ENCODE measurements at regions not wholly inside any gene's neighbourhood (a gene's known extent, or its start where the extent isn't known, plus 50 kb on each side); places are given as distances from the start of the nearest gene placed in this dataset.
"Not testable (repeated sequence)": the region's sequence is repeated elsewhere in the genome, so short reads cannot be mapped to it uniquely, and the experiment has no call there.

DNA sequence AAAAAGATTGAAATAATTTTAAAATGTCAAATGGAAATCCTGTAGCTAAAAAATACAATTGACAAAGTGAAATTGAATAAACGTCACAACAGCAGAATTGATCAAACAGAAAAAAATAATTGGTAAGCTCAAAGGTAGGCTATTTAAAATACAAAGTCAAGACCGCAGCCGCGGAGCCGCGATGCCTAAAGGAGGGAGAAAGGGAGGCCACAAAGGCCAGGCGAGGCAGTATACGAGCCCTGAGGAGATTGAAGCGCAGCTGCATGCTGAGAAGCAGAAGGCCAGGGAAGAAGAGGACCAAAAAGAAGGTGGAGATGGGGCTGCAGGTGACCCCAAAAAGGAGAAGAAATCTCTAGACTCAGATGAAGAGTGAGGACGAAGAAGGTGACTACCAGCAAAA is 1068.5 kb upstream of the COX7C start:
- Mint-ChIP-seq H3K9me3 (peaks cover 19% of the 10 kb centered on the region), H3K27me3 (ENCODE audit: low read depth, poor library complexity) (peaks cover 5% of the 10 kb centered on the region), H3K4me3 (no peak overlapping the region), H3K27ac (peak overlapping the region; percentile 87), H3K4me1 (no peaks in the 10 kb centered on the region), H3K36me3 (ENCODE audit: low read depth) (no peaks in the 10 kb centered on the region)
- TF ChIP-seq, protein P1, sequence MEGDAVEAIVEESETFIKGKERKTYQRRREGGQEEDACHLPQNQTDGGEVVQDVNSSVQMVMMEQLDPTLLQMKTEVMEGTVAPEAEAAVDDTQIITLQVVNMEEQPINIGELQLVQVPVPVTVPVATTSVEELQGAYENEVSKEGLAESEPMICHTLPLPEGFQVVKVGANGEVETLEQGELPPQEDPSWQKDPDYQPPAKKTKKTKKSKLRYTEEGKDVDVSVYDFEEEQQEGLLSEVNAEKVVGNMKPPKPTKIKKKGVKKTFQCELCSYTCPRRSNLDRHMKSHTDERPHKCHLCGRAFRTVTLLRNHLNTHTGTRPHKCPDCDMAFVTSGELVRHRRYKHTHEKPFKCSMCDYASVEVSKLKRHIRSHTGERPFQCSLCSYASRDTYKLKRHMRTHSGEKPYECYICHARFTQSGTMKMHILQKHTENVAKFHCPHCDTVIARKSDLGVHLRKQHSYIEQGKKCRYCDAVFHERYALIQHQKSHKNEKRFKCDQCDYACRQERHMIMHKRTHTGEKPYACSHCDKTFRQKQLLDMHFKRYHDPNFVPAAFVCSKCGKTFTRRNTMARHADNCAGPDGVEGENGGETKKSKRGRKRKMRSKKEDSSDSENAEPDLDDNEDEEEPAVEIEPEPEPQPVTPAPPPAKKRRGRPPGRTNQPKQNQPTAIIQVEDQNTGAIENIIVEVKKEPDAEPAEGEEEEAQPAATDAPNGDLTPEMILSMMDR (IDR thresholded peaks at IDR 0.05) = no peak
- no peak for DNase-seq

DNA sequence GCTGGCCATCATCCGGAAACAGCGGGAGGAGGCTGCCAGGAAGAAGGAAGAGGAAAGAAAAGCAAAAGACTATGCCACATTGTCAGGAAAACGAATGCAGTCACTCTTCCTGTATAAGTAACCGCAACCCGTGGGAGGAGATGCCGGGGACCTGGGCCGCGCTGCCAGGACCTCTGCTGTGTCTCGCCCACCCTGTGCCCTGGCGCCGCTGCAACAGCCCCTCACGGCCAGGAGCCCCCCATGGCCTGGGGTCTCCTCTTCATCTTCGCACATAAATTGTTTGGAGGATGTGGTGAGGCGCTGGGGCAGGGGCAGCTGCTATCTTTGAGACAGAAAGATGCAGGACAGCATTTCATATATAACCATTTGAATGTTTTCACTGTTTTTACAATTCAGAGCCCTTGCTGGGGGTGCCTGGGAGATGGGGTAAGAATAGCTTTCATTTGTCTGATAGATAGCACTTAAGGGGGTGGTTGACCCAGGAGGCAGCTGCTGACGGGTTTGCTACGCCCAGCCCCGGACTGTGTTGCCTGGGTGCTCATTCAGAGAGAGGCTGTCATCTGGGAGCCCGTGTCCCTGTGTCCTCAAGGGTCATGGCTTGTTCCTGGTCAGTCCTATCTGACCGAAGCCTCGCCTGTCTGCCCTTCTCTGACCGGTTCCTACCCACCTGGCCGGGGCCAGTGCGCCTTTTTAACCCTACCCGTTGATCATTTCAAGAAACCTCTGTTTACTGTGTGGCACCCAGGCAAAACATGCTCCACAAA is 1067.7 kb upstream of the COX7C start:
- Mint-ChIP-seq H3K4me1 (no peaks in the 10 kb centered on the region), H3K36me3 (ENCODE audit: low read depth) (no peaks in the 10 kb centered on the region), H3K4me3 (no peak overlapping the region), H3K27me3 (ENCODE audit: low read depth, poor library complexity) (peaks cover 2% of the 10 kb centered on the region), H3K27ac (peak overlapping the region; percentile 87), H3K9me3 (peaks cover 19% of the 10 kb centered on the region)
- TF ChIP-seq, protein P1 (IDR thresholded peaks at IDR 0.05) = no peak
- no peak for DNase-seq

DNA sequence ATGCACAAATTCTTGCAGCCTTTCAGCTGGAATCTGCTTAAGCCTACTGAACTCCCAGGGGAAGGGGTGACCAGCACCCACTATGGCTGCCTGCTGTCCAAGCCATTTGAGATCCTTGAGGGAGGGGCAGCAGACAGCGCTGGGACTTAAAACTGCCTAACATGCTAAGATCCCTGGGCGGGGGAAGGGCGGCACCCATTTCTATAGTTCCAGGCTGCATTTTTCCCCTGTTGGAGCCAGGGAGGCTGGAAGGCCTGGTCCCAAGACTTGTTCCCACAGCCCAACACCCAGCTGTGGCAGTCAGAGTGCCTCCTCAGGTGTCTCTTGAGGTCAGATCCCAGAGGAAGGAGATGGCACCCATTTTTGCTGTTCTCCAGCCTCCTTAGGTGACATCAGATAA is 1061.3 kb upstream of the COX7C start:
- H3K36me3 Mint-ChIP-seq (ENCODE audit: low read depth) = no peaks in the 10 kb centered on the region
- TF ChIP-seq, protein P1 (IDR thresholded peaks at IDR 0.05) = no peak
- H3K4me3 Mint-ChIP-seq = no peak overlapping the region
- no peaks in the 10 kb centered on the region for H3K27me3 Mint-ChIP-seq (ENCODE audit: low read depth, poor library complexity)
- no peak overlapping the region for H3K27ac Mint-ChIP-seq
- H3K9me3 Mint-ChIP-seq = peaks cover 38% of the 10 kb centered on the region
- DNase-seq = no peak
- no peaks in the 10 kb centered on the region for H3K4me1 Mint-ChIP-seq

DNA sequence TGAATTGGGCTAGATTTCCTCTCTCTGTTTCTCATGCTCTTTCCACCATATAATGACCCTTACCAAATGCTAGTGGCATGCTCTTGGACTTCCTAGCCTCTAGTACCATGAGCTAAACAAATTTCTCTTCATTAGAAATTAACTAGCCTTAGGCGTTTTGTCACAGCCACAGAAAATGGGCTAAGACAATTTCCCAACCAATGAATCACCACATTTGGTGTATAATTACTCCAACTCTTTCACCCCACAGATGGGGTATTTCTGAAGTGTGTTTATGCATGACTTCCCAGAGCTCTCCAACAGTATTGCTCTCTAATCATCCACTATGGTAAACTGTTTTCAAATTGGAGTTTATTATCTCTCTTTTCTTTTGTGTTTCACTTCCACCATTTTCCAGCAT is 1041.1 kb upstream of the COX7C start:
- no peak overlapping the region for H3K27ac Mint-ChIP-seq
- TF ChIP-seq, protein P1 (IDR thresholded peaks at IDR 0.05) = no peak
- H3K4me1 Mint-ChIP-seq = no peaks in the 10 kb centered on the region
- H3K36me3 Mint-ChIP-seq (ENCODE audit: low read depth) = no peaks in the 10 kb centered on the region
- H3K4me3 Mint-ChIP-seq = no peak overlapping the region
- H3K9me3 Mint-ChIP-seq = no peaks in the 10 kb centered on the region
- no peaks in the 10 kb centered on the region for H3K27me3 Mint-ChIP-seq (ENCODE audit: low read depth, poor library complexity)
- DNase-seq = no peak

DNA sequence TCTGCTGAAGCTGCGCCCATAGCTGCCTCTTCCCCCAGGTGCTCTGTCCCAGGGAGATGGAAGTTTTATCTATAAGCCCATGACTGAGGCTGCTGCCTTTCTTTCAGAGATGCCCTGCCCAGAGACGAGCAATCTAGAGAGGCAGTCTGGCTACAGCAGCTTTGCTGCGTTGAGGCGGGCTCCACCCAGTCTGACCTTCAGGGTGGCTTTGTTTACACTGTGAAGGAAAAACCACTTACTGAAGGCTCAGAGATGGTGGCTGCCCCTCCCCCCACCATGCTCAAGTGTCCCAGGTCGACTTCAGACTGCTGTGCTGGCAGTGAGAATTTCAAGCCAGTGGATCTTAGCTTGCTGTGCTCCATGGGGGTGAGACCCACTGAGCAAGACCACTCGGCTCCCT is 1029.9 kb upstream of the COX7C start:
- Mint-ChIP-seq H3K4me1 (peaks cover 14% of the 10 kb centered on the region), H3K9me3 (peaks cover 45% of the 10 kb centered on the region)
- H3K27ac Mint-ChIP-seq; H3K4me3 Mint-ChIP-seq; H3K27me3 Mint-ChIP-seq (ENCODE audit: low read depth, poor library complexity); H3K36me3 Mint-ChIP-seq (ENCODE audit: low read depth): not testable (repeated sequence)
- peak; percentile 53 for DNase-seq

DNA sequence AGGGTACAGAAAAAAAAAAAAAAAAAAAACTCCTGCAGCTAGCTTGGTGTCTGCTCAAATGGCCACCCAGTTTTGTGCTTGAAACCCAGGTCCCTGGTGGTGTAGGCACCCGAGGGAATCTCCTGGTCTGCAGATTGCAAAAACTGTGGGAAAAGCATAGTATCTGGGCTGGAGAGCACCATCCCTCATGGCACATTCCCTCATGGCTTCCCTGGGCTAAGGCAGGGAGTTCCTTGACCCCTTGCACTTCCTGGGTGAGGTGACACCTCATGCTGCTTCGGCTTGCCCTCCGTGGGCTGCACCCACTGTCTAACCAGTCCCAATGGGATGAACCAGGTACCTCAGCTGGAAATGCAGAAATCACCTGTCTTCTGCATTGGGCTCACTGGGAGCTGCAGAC is 1029.5 kb upstream of the COX7C start:
- not testable (repeated sequence) for H3K4me3 Mint-ChIP-seq; H3K36me3 Mint-ChIP-seq (ENCODE audit: low read depth); H3K27me3 Mint-ChIP-seq (ENCODE audit: low read depth, poor library complexity); DNase-seq; H3K27ac Mint-ChIP-seq
- H3K4me1 Mint-ChIP-seq = peaks cover 14% of the 10 kb centered on the region
- peaks cover 41% of the 10 kb centered on the region for H3K9me3 Mint-ChIP-seq

DNA sequence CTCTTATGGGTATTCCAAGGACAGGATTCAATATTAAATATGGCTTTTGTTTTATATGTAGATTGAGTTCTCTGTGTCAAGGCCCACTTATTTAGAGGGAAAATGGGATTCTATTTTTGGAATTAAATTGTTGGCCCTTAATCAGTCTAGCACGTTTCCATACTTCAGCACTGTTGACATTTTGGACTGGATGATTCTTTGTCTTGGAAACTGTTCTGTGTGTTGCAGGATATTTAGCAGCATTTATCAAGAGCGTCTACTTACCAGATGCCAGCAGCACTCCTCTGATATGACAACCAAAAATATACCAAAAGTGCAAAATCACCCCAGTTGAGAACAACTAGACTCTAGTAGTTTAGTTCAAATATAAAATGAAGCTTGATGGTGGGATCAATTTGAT is 1027.0 kb upstream of the COX7C start:
- Mint-ChIP-seq H3K27ac (no peak overlapping the region), H3K4me3 (no peak overlapping the region), H3K9me3 (peaks cover 17% of the 10 kb centered on the region), H3K36me3 (ENCODE audit: low read depth) (peaks cover 4% of the 10 kb centered on the region), H3K4me1 (peaks cover 14% of the 10 kb centered on the region), H3K27me3 (ENCODE audit: low read depth, poor library complexity) (peaks cover 3% of the 10 kb centered on the region)
- DNase-seq = no peak
- TF ChIP-seq, protein P1 (IDR thresholded peaks at IDR 0.05) = no peak
